ENCODE measurements at regions not wholly inside any gene's neighbourhood (a gene's known extent, or its start where the extent isn't known, plus 50 kb on each side); places are given as distances from the start of the nearest gene placed in this dataset.
"Not testable (repeated sequence)": the region's sequence is repeated elsewhere in the genome, so short reads cannot be mapped to it uniquely, and the experiment has no call there.

GRCh38 chr7:54145716-54146115 lies 396.5 kb upstream of the VSTM2A start:
- no peak for DNase-seq

- no peak for DNase-seq
Observed at GRCh38 chr7:54153462-54153861, 388.7 kb upstream of the VSTM2A start.

- no peak for DNase-seq
Observed at GRCh38 chr7:54159088-54159487, 383.1 kb upstream of the VSTM2A start.

GRCh38 chr7:54161621-54162020 lies 380.6 kb upstream of the VSTM2A start:
- DNase-seq: no peak

GRCh38 chr7:54166419-54166818 lies 375.8 kb upstream of the VSTM2A start:
- no peak for DNase-seq

GRCh38 chr7:54179321-54180029 lies 362.7 kb upstream of the VSTM2A start:
- DNase-seq: no peak

- DNase-seq: no peak
Observed at GRCh38 chr7:54180796-54181195, 361.4 kb upstream of the VSTM2A start.

- no peak for DNase-seq
Observed at GRCh38 chr7:54183055-54183454, 359.1 kb upstream of the VSTM2A start.

- DNase-seq: no peak
Observed at GRCh38 chr7:54186336-54186735, 355.8 kb upstream of the VSTM2A start.

- no peak for DNase-seq
Observed at GRCh38 chr7:54187886-54188685, 354.1 kb upstream of the VSTM2A start.

GRCh38 chr7:54188843-54189242 lies 353.3 kb upstream of the VSTM2A start:
- no peak for DNase-seq

- no peak for DNase-seq
Observed at GRCh38 chr7:54189330-54189729, 352.8 kb upstream of the VSTM2A start.

GRCh38 chr7:54201501-54201900 lies 340.7 kb upstream of the VSTM2A start:
- no peak for DNase-seq

GRCh38 chr7:54215424-54215823 lies 326.8 kb upstream of the VSTM2A start:
- DNase-seq: no peak

- not testable (repeated sequence) for DNase-seq
Observed at GRCh38 chr7:54226030-54226429, 316.1 kb upstream of the VSTM2A start.

- DNase-seq: no peak
Observed at GRCh38 chr7:54242776-54243175, 299.4 kb upstream of the VSTM2A start.

GRCh38 chr7:54245020-54245419 lies 297.2 kb upstream of the VSTM2A start:
- no peak for DNase-seq

- no peak for DNase-seq
Observed at GRCh38 chr7:54249686-54250085, 292.5 kb upstream of the VSTM2A start.

GRCh38 chr7:54252256-54253035 lies 289.7 kb upstream of the VSTM2A start:
- DNase-seq: no peak

GRCh38 chr7:54253036-54253373 lies 289.2 kb upstream of the VSTM2A start:
- DNase-seq: no peak

- DNase-seq: no peak
Observed at GRCh38 chr7:54255242-54255641, 286.9 kb upstream of the VSTM2A start.

- no peak for DNase-seq
Observed at GRCh38 chr7:54259185-54259584, 283.0 kb upstream of the VSTM2A start.

GRCh38 chr7:54260941-54261371 lies 281.2 kb upstream of the VSTM2A start:
- DNase-seq: no peak

- no peak for DNase-seq
Observed at GRCh38 chr7:54278847-54279246, 263.3 kb upstream of the VSTM2A start.

All from NCI-H526 treated with DMSO at 0.1 percent for 48 hours (cell line).